A549 (cell line): ENCODE measurements at regions not wholly inside any gene's neighbourhood (a gene's known extent, or its start where the extent isn't known, plus 50 kb on each side); places are given as distances from the start of the nearest gene placed in this dataset.

Experiments used
- ATAC-seq, 2 experiments: fragments of 200-7000 bp in 1 of 2; fragments of >200 bp in 1 of 2; cut with Nextera tagmentation in 1 of 2; cut with Tn5 transposase in 1 of 2; 3 replicates each; pipeline versions ENCODE4 v1.8.0 to v1.9.1; 2018 to 2020; ENCODE audit warnings: mild to moderate bottlenecking in 1 of 2, moderate library complexity in 1 of 2
- CTCF ChIA-PET: fragments of 300-600 bp; sonication (Branson Sonifier 250); formaldehyde crosslinking; extraction: SDS; loops from one replicate; lab custom pipeline; 2021; ENCODE audit warnings: antibody characterized with exemption, inconsistent platforms; lab: Yijun Ruan, JAX
- POLR2A ChIA-PET: fragments of 350-600 bp; formaldehyde crosslinking; extraction: SDS; loops from one replicate; lab custom pipeline; 2021; ENCODE audit warnings: antibody characterized with exemption, inconsistent platforms; lab: Yijun Ruan, JAX
- DNase-seq, 2 experiments: peaks; one replicate each; pipeline versions ENCODE4 v3.0.0 to v3.0.0-alpha.2; 2011 to 2016; ENCODE audit warnings: low read depth in 1 of 2, low spot score in 1 of 2
- FAIRE-seq: peaks from 2 replicates; lab custom pipeline; 2011; peaks lifted over from hg19 to GRCh38; lab: Jason Lieb, UNC
- H3K27ac ChIP-seq, 2 experiments: fragments of >200 bp; sonication (Bioruptor Twin); formaldehyde crosslinking; 3 replicates each; pipeline ENCODE4 v1.5.1; 2016 to 2017
- H3K4me1 ChIP-seq: fragments of >200 bp; sonication (Bioruptor Twin); formaldehyde crosslinking; 3 replicates; pipeline ENCODE4 v1.6.1; 2016
- H3K4me2 ChIP-seq: fragments of >200 bp; sonication (Bioruptor Twin); formaldehyde crosslinking; 3 replicates; pipeline ENCODE4 v1.6.1; 2016
- H3K4me3 ChIP-seq: fragments of >200 bp; sonication (Bioruptor Twin); formaldehyde crosslinking; 3 replicates; pipeline ENCODE4 v1.5.1; 2016
- H3K9me3 ChIP-seq: fragments of >200 bp; sonication (Bioruptor Twin); formaldehyde crosslinking; 3 replicates; pipeline ENCODE4 v1.6.1; 2016
- ATOH8 ChIP-seq: fragments of 250-450 bp; sonication (Bioruptor Pico); IDR thresholded peaks from 2 replicates; pipeline ENCODE4 v1.5.0; 2020; ENCODE audit warnings: low read depth, mild to moderate bottlenecking, moderate library complexity
- CBX2 ChIP-seq: fragments of 200-600 bp; sonication (generic); IDR thresholded peaks from 2 replicates; pipeline ENCODE4 v1.6.1; 2016; ENCODE audit warnings: low read depth, mild to moderate bottlenecking, borderline replicate concordance
- CEBPB ChIP-seq, 2 experiments: fragments of >200 bp in 1 of 2; sonication (Bioruptor Twin) in 1 of 2; formaldehyde crosslinking in 1 of 2; IDR thresholded peaks; 2 replicates each; pipeline ENCODE4 v1.6.1; 2012 to 2016
- EHF ChIP-seq: fragments of 250-450 bp; sonication (Bioruptor Pico); IDR thresholded peaks from 2 replicates; pipeline ENCODE4 v1.5.0; 2020; ENCODE audit warnings: mild to moderate bottlenecking
- EHMT2 ChIP-seq: fragments of 200-600 bp; sonication (generic); IDR thresholded peaks from 2 replicates; pipeline ENCODE4 v1.6.1; 2016; ENCODE audit warnings: antibody characterized with exemption, low read depth, mild to moderate bottlenecking, moderate library complexity
- ELK1 ChIP-seq: fragments of 150-350 bp; IDR thresholded peaks from 2 replicates; pipeline ENCODE4 v1.6.1; 2014; ENCODE audit warnings: low read depth, mild to moderate bottlenecking, low read length
- HES2 ChIP-seq: fragments of >200 bp; sonication (Bioruptor Twin); formaldehyde crosslinking; IDR thresholded peaks from 2 replicates; pipeline ENCODE4 v1.6.1; 2016
- HMGXB4 ChIP-seq: fragments of 250-450 bp; sonication (Bioruptor Pico); IDR thresholded peaks from 2 replicates; pipeline ENCODE4 v1.5.0; 2021; ENCODE audit warnings: mild to moderate bottlenecking, moderate library complexity, borderline replicate concordance
- HOXA7 ChIP-seq: fragments of 250-450 bp; sonication (Bioruptor Pico); IDR thresholded peaks from 2 replicates; pipeline ENCODE4 v1.5.0; 2020; ENCODE audit warnings: mild to moderate bottlenecking, moderate library complexity
- MAFK ChIP-seq: fragments of 450-650 bp; IDR thresholded peaks from 2 replicates; pipeline ENCODE4 v1.6.1; 2014; ENCODE audit not compliant: partially characterized antibody
- MAX ChIP-seq: IDR thresholded peaks from 2 replicates; pipeline ENCODE4 v1.6.1; 2012
- MYC ChIP-seq: IDR thresholded peaks from 2 replicates; pipeline ENCODE4 v1.6.1; 2012; ENCODE audit warnings: mild to moderate bottlenecking, inconsistent platforms, low read length, improper control_type of control experiment, borderline replicate concordance
- NFE2L2 ChIP-seq: fragments of 150-350 bp; conservative IDR thresholded peaks from 2 replicates; pipeline ENCODE4 v1.6.1; 2014; ENCODE audit warnings: low read length
- PHF8 ChIP-seq: fragments of 200-600 bp; sonication (generic); IDR thresholded peaks from 2 replicates; pipeline ENCODE4 v1.6.1; 2016; ENCODE audit warnings: low read depth, mild to moderate bottlenecking, antibody characterized with exemption, moderate library complexity, borderline replicate concordance
- RAD21 ChIP-seq, 2 experiments: fragments of >200 bp in 1 of 2; sonication (Bioruptor Twin) in 1 of 2; formaldehyde crosslinking in 1 of 2; IDR thresholded peaks in 1 of 2; conservative IDR thresholded peaks in 1 of 2; 2 replicates in 1 of 2; 3 replicates in 1 of 2; pipeline ENCODE4 v1.6.1; 2012 to 2018; ENCODE audit warnings: inconsistent platforms in 1 of 2
- RARB ChIP-seq: fragments of 250-450 bp; sonication (Bioruptor Pico); IDR thresholded peaks from 2 replicates; pipeline ENCODE4 v1.8.0; 2021; ENCODE audit warnings: mild to moderate bottlenecking, moderate library complexity
- RCOR1 ChIP-seq: fragments of 150-350 bp; IDR thresholded peaks from 2 replicates; pipeline ENCODE4 v1.6.1; 2014; ENCODE audit warnings: antibody characterized with exemption, low read length, low read depth
- RNF2 ChIP-seq: fragments of 200-600 bp; sonication (generic); IDR thresholded peaks from 2 replicates; pipeline ENCODE4 v1.6.1; 2016; ENCODE audit warnings: low read depth, mild to moderate bottlenecking, antibody characterized with exemption, moderate library complexity, borderline replicate concordance
- SMC3 ChIP-seq: fragments of >200 bp; sonication (Bioruptor Twin); formaldehyde crosslinking; IDR thresholded peaks from 3 replicates; pipeline ENCODE4 v1.6.1; 2018; ENCODE audit warnings: inconsistent platforms
- TFCP2L1 ChIP-seq: fragments of 250-450 bp; sonication (Bioruptor Pico); IDR thresholded peaks from 2 replicates; pipeline ENCODE4 v1.5.0; 2021; ENCODE audit warnings: mild to moderate bottlenecking
- WGBS: methylation state at CpG from one replicate; pipeline ENCODE4 v1.1.6; 2017; ENCODE audit errors: missing lambda C conversion rate; 5-methylcytosine and 5-hydroxymethylcytosine counted together

GRCh38 chr9:80964914-80965313 lies 724.4 kb downstream of the TLE1 start:
- FAIRE-seq, result no peak
- Histone ChIP-seq H3K4me2 (no peak overlapping the region), H3K9me3 (no peaks in the 10 kb centered on the region), H3K27ac (no peak overlapping the region), H3K4me1 (no peaks in the 10 kb centered on the region)
- DNase-seq, result no peak
- ChIA-PET POLR2A (no interaction called here), CTCF (no interaction called here)
- ATAC-seq, result no peak
- WGBS, result 66% methylated on average over 2 of the region's 2 CpGs
- TF ChIP-seq HES2 (no peak), TFCP2L1 (CRISPR knock-in tag) (no peak), EHMT2 (no peak)
- TF ChIP-seq, all 56 proteins: peak for 0
- H3K4me3 ChIP-seq, result no peak overlapping the region

- POLR2A ChIA-PET, result no interaction called here
- no peaks in the 10 kb centered on the region for H3K4me1 ChIP-seq
- no peak for DNase-seq
- no peak overlapping the region for H3K27ac ChIP-seq
- H3K4me3 ChIP-seq, result no peak overlapping the region
- TF ChIP-seq HES2 (no peak), HOXA7 (no peak), CBX2 (no peak), ATOH8 (CRISPR knock-in tag) (no peak), MAFK (no peak), CEBPB (IDR thresholded peaks at IDR 0.05) (no peak), RCOR1 (no peak), PHF8 (no peak), MAX (no peak), SMC3 (no peak), RARB (no peak), RAD21 (conservative IDR thresholded peaks at IDR 0.05 in 1 of 2, IDR thresholded peaks at IDR 0.05 in 1 of 2) (no peak), MYC (no peak), ELK1 (no peak)
- no peak for FAIRE-seq
- no peak overlapping the region for H3K4me2 ChIP-seq
- no peaks in the 10 kb centered on the region for H3K9me3 ChIP-seq
- no peak for ATAC-seq
- CTCF ChIA-PET, result no interaction called here
- WGBS, result 61% methylated on average over 4 of the region's 4 CpGs
Observed at GRCh38 chr9:80964374-80964773, 725.0 kb downstream of the TLE1 start.

GRCh38 chr9:80957801-80958200 lies 731.5 kb downstream of the TLE1 start:
- TF ChIP-seq MAFK, result no peak
- TF ChIP-seq HMGXB4 (CRISPR knock-in tag), result no peak
- TF ChIP-seq CBX2, result no peak
- no peak for TF ChIP-seq RNF2
- TF ChIP-seq EHF, result no peak
- TF ChIP-seq NFE2L2, result no peak
- Histone ChIP-seq H3K27ac (no peak overlapping the region), H3K4me2 (no peak overlapping the region), H3K9me3 (no peaks in the 10 kb centered on the region), H3K4me3 (no peak overlapping the region), H3K4me1 (no peaks in the 10 kb centered on the region)
- FAIRE-seq (no peak), ATAC-seq (no peak), DNase-seq (no peak)
- ChIA-PET CTCF (interaction anchor here (1.3 to 3.2 kb wide), 2 partner anchors 9 to 10 kb away, joined by 3 to 7 read pairs; no protein-coding TSS in a partner anchor), POLR2A (no interaction called here)
- WGBS, result 35% methylated on average over 3 of the region's 3 CpGs
